ENCODE measurements at regions not wholly inside any gene's neighbourhood (a gene's known extent, or its start where the extent isn't known, plus 50 kb on each side); places are given as distances from the start of the nearest gene placed in this dataset.

DNA sequence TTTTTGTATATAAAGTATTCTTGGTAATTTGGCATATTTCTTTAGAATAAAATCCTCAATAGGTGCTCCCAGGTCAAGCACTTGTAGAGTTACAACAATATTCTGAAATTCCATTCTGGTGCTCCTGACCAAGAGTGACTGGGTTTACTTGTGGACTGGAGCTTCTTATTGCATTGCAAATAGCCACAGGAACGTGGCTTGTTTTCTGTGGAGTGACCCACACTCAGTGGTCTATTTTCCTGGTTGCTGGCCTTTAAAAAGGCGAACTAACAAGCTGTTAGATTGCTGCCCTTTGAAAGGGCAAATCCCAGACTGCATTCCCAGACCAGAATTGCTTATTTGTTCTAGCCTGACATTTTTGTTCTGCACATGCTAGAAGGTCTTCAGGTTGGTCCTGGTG, 658.8 kb upstream of the GOT2 start:
- H3K4me3 ChIP-seq (ENCODE audit: low read depth, low read length), result no peak overlapping the region
- FAIRE-seq (no peak), DNase-seq (ENCODE audit: low read depth) (no peak)
- H3K27me3 ChIP-seq (ENCODE audit: control insufficient read depth, insufficient read depth, low read length), result no peaks in the 10 kb centered on the region
- TF ChIP-seq, protein P1, sequence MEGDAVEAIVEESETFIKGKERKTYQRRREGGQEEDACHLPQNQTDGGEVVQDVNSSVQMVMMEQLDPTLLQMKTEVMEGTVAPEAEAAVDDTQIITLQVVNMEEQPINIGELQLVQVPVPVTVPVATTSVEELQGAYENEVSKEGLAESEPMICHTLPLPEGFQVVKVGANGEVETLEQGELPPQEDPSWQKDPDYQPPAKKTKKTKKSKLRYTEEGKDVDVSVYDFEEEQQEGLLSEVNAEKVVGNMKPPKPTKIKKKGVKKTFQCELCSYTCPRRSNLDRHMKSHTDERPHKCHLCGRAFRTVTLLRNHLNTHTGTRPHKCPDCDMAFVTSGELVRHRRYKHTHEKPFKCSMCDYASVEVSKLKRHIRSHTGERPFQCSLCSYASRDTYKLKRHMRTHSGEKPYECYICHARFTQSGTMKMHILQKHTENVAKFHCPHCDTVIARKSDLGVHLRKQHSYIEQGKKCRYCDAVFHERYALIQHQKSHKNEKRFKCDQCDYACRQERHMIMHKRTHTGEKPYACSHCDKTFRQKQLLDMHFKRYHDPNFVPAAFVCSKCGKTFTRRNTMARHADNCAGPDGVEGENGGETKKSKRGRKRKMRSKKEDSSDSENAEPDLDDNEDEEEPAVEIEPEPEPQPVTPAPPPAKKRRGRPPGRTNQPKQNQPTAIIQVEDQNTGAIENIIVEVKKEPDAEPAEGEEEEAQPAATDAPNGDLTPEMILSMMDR (IDR thresholded peaks at IDR 0.05; ENCODE audit: insufficient read depth, low read length, severe bottlenecking), result no peak
- no peaks in the 10 kb centered on the region for H3K36me3 ChIP-seq (ENCODE audit: control insufficient read depth, insufficient read depth, low read length)

GRCh38 chr16:59391617-59392364, 657.7 kb upstream of the GOT2 start:
- Histone ChIP-seq H3K36me3 (ENCODE audit: control insufficient read depth, insufficient read depth, low read length) (no peaks in the 10 kb centered on the region), H3K27me3 (ENCODE audit: control insufficient read depth, insufficient read depth, low read length) (no peaks in the 10 kb centered on the region), H3K4me3 (ENCODE audit: low read depth, low read length) (no peak overlapping the region)
- TF ChIP-seq, protein P1 (IDR thresholded peaks at IDR 0.05; ENCODE audit: insufficient read depth, low read length, severe bottlenecking), result no peak
- FAIRE-seq (no peak), DNase-seq (ENCODE audit: low read depth) (no peak)

DNA sequence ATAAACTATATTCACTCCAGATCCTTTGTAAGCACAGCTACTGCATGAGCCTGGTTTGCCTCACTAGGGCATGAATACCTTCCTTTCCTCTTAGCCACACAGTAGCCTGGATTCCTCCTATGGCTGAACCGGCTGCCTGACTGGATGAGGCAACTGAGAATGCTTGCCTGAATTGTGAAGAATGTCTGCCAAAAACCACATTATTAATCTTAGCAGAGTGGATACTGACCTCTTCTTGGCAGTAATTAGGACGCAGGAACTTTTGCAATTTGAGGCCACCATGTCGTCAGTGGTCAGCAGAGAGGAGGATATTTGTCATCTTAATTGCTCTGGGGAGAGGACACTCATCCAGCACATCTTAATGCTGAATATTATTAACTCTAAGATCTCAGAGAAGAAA, 651.8 kb upstream of the GOT2 start:
- no peak for DNase-seq (ENCODE audit: low read depth)
- no peak for FAIRE-seq
- Histone ChIP-seq H3K27me3 (ENCODE audit: control insufficient read depth, insufficient read depth, low read length) (no peaks in the 10 kb centered on the region), H3K36me3 (ENCODE audit: control insufficient read depth, insufficient read depth, low read length) (no peaks in the 10 kb centered on the region), H3K4me3 (ENCODE audit: low read depth, low read length) (no peak overlapping the region)
- TF ChIP-seq, protein P1 (IDR thresholded peaks at IDR 0.05; ENCODE audit: insufficient read depth, low read length, severe bottlenecking), result no peak

DNA sequence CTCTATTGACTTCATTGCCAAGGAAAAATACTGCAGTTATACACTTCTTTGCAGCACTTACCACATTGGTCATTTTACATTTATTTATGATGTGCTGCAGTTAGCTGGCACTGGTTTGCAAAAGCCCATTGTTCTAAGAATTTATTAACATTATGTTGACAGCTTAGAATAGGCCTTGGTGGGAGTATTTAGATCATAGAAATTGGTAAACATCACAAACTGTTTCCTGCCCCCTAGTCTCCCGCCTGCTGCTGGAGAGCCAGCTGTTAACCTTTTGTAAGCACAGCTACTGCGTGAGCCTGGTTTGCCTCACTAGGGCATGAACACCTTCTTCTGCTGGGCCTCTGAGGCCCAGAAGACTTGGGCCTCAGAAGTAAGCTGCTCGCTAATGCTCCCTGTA, 651.4 kb upstream of the GOT2 start:
- no peak for FAIRE-seq

GRCh38 chr16:59373632-59374031, 639.5 kb upstream of the GOT2 start:
- no peak overlapping the region for H3K4me3 ChIP-seq (ENCODE audit: low read depth, low read length)
- DNase-seq (ENCODE audit: low read depth) (no peak), FAIRE-seq (no peak)
- H3K27me3 ChIP-seq (ENCODE audit: control insufficient read depth, insufficient read depth, low read length), result no peaks in the 10 kb centered on the region
- TF ChIP-seq, protein P1 (IDR thresholded peaks at IDR 0.05; ENCODE audit: insufficient read depth, low read length, severe bottlenecking), result no peak
- no peaks in the 10 kb centered on the region for H3K36me3 ChIP-seq (ENCODE audit: control insufficient read depth, insufficient read depth, low read length)

More for the DNA sequence above, 651.4 kb upstream of the GOT2 start:
- H3K4me3 ChIP-seq (ENCODE audit: low read depth, low read length), result no peak overlapping the region
- H3K36me3 ChIP-seq (ENCODE audit: control insufficient read depth, insufficient read depth, low read length), result no peaks in the 10 kb centered on the region
- no peaks in the 10 kb centered on the region for H3K27me3 ChIP-seq (ENCODE audit: control insufficient read depth, insufficient read depth, low read length)
- no peak for DNase-seq (ENCODE audit: low read depth)
- TF ChIP-seq, protein P1 (IDR thresholded peaks at IDR 0.05; ENCODE audit: insufficient read depth, low read length, severe bottlenecking), result no peak

DNA sequence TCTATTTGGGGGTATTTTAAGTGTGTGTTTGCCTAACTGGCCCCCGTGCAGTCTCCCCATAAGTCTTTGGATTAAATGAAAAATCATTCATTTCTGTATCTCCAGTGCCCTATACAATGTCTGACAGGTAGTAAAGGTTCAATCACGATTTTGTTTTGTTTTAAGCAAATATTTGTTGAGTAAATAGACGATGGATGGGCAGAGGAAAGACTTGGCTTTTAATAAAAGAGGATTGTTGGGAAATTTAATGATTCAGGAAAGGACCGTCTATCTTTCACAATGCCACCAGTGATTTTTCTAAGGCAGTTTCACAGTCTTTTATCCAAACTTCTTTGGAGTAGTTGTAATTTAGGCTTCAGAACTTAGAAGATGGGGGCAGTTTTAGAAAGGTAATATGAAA, 636.6 kb upstream of the GOT2 start:
- Histone ChIP-seq H3K27me3 (ENCODE audit: control insufficient read depth, insufficient read depth, low read length) (no peaks in the 10 kb centered on the region), H3K36me3 (ENCODE audit: control insufficient read depth, insufficient read depth, low read length) (no peaks in the 10 kb centered on the region), H3K4me3 (ENCODE audit: low read depth, low read length) (no peak overlapping the region)
- no peak for DNase-seq (ENCODE audit: low read depth)
- no peak for FAIRE-seq
- TF ChIP-seq, protein P1 (IDR thresholded peaks at IDR 0.05; ENCODE audit: insufficient read depth, low read length, severe bottlenecking), result no peak

All from bronchial epithelial cell (primary cell).